GM12892 (cell line): ENCODE measurements at regions not wholly inside any gene's neighbourhood (a gene's known extent, or its start where the extent isn't known, plus 50 kb on each side); places are given as distances from the start of the nearest gene placed in this dataset.

Source experiments
- POLR2A ChIP-seq: IDR thresholded peaks from 2 replicates; pipeline ENCODE4 v1.6.1; 2011; ENCODE audit warnings: low read depth, low read length, control low read depth
- POLR2AphosphoS5 ChIP-seq: IDR thresholded peaks from 2 replicates; pipeline ENCODE4 v1.6.1; 2011; ENCODE audit warnings: low read depth, low read length, control low read depth
- TAF1 ChIP-seq: IDR thresholded peaks from 2 replicates; pipeline ENCODE4 v1.6.1; 2011; ENCODE audit warnings: low read depth, mild to moderate bottlenecking, control low read depth, low read length, borderline replicate concordance

DNA sequence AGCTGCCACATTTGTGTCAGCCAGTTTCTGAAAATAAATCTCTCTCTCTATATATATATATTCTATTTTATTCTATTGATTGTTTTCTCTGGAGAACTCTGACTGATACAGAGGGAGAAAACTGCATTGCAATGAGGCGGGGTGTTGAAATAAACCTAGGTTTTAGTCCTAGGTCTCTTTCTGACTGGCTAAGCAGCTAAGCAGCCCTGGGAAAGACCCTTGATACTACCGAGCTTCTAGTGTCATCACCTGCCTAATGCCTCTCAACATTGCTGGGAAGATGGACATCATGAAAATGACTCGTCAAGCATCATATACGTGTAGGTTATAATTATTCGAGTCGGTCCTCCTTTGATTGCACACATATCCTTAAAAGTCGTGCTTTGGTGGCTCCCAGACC is 166.5 kb upstream of the IL12B start:
- TF ChIP-seq TAF1 (no peak), POLR2A (no peak), POLR2AphosphoS5 (no peak)
